Smooth muscle cell of the brain vasculature (primary cell): ENCODE measurements at regions not wholly inside any gene's neighbourhood (a gene's known extent, or its start where the extent isn't known, plus 50 kb on each side); places are given as distances from the start of the nearest gene placed in this dataset.
"Not testable (repeated sequence)": the region's sequence is repeated elsewhere in the genome, so short reads cannot be mapped to it uniquely, and the experiment has no call there.

Experiments
- DNase-seq: peaks from one replicate; pipeline ENCODE4 v3.0.0-alpha.2; 2012; ENCODE audit warnings: low read depth, low spot score

- no peak for DNase-seq
Measured at GRCh38 chr12:4822572-4822971, 87.1 kb upstream of the KCNA1 start.

GRCh38 chr12:4824380-4824779 is 85.3 kb upstream of the KCNA1 start:
- no peak for DNase-seq

- no peak for DNase-seq
Measured at GRCh38 chr12:4825011-4825858, 84.5 kb upstream of the KCNA1 start.

GRCh38 chr12:4826909-4827308 is 82.8 kb upstream of the KCNA1 start:
- DNase-seq, result no peak

- no peak for DNase-seq
Measured at GRCh38 chr12:4828176-4828575, 81.5 kb upstream of the KCNA1 start.

GRCh38 chr12:4829161-4829792 is 80.4 kb upstream of the KCNA1 start:
- no peak for DNase-seq

GRCh38 chr12:4829793-4830162 is 79.9 kb upstream of the KCNA1 start:
- DNase-seq, result no peak

- DNase-seq, result no peak
Measured at GRCh38 chr12:4830556-4831210, 79.0 kb upstream of the KCNA1 start.

GRCh38 chr12:4833053-4833452 is 76.7 kb upstream of the KCNA1 start:
- no peak for DNase-seq

GRCh38 chr12:4833524-4833923 is 76.2 kb upstream of the KCNA1 start:
- DNase-seq, result no peak

- DNase-seq, result not testable (repeated sequence)
Measured at GRCh38 chr12:4842401-4842800, 67.3 kb upstream of the KCNA1 start.

- no peak for DNase-seq
Measured at GRCh38 chr12:4843907-4844306, 65.8 kb upstream of the KCNA1 start.

- DNase-seq, result no peak
Measured at GRCh38 chr12:4847713-4848112, 62.0 kb upstream of the KCNA1 start.

GRCh38 chr12:4849115-4849541 is 60.6 kb upstream of the KCNA1 start:
- DNase-seq, result no peak

GRCh38 chr12:4849795-4850345 is 59.8 kb upstream of the KCNA1 start:
- no peak for DNase-seq

GRCh38 chr12:4850857-4851380 is 58.8 kb upstream of the KCNA1 start:
- no peak for DNase-seq

GRCh38 chr12:4852308-4852707 is 57.4 kb upstream of the KCNA1 start:
- no peak for DNase-seq

GRCh38 chr12:4852911-4853310 is 56.8 kb upstream of the KCNA1 start:
- DNase-seq, result no peak

- peak; percentile 64 for DNase-seq
Measured at GRCh38 chr12:4855121-4855924, 54.4 kb upstream of the KCNA1 start.

GRCh38 chr12:4856596-4856995 is 53.1 kb upstream of the KCNA1 start:
- DNase-seq, result no peak
